NCI-H82 treated with DMSO at 0.1 percent for 48 hours (cell line): ENCODE measurements at regions not wholly inside any gene's neighbourhood (a gene's known extent, or its start where the extent isn't known, plus 50 kb on each side); places are given as distances from the start of the nearest gene placed in this dataset.
A peak's percentile ranks its signal among the peaks of the same experiment; 100 is the strongest.

Source experiments
- DNase-seq: peaks from one replicate; lab custom pipeline; 2025; ENCODE audit not compliant: unreplicated experiment; lab: John Stamatoyannopoulos, UW

GRCh38 chr13:74045583-74045982 is 88.6 kb downstream of the KLF12 start:
- no peak for DNase-seq

GRCh38 chr13:74043237-74043636 is 91.0 kb downstream of the KLF12 start:
- no peak for DNase-seq

GRCh38 chr13:74040200-74040599 is 94.0 kb downstream of the KLF12 start:
- DNase-seq: peak; percentile 49

GRCh38 chr13:74039667-74040066 is 94.5 kb downstream of the KLF12 start:
- DNase-seq: no peak

GRCh38 chr13:74039154-74039553 is 95.0 kb downstream of the KLF12 start:
- no peak for DNase-seq

- no peak for DNase-seq
Observed at GRCh38 chr13:74037762-74038161, 96.4 kb downstream of the KLF12 start.

- no peak for DNase-seq
Observed at GRCh38 chr13:74036373-74036772, 97.8 kb downstream of the KLF12 start.

- no peak for DNase-seq
Observed at GRCh38 chr13:74035896-74036295, 98.3 kb downstream of the KLF12 start.

- no peak for DNase-seq
Observed at GRCh38 chr13:74032325-74032724, 101.9 kb downstream of the KLF12 start.

GRCh38 chr13:74027161-74027779 is 106.9 kb downstream of the KLF12 start:
- DNase-seq: no peak

GRCh38 chr13:74026753-74027152 is 107.5 kb downstream of the KLF12 start:
- no peak for DNase-seq

- DNase-seq: no peak
Observed at GRCh38 chr13:74025369-74025768, 108.8 kb downstream of the KLF12 start.

- no peak for DNase-seq
Observed at GRCh38 chr13:74024856-74025255, 109.3 kb downstream of the KLF12 start.

- no peak for DNase-seq
Observed at GRCh38 chr13:74024314-74024713, 109.9 kb downstream of the KLF12 start.

- no peak for DNase-seq
Observed at GRCh38 chr13:74023484-74023883, 110.7 kb downstream of the KLF12 start.

GRCh38 chr13:74021505-74021904 is 112.7 kb downstream of the KLF12 start:
- DNase-seq: no peak

GRCh38 chr13:74018062-74018431 is 116.2 kb downstream of the KLF12 start:
- no peak for DNase-seq

GRCh38 chr13:74017301-74018061 is 116.7 kb downstream of the KLF12 start:
- no peak for DNase-seq

GRCh38 chr13:74015137-74015536 is 119.1 kb downstream of the KLF12 start:
- no peak for DNase-seq

GRCh38 chr13:74009100-74009668 is 125.0 kb downstream of the KLF12 start:
- no peak for DNase-seq

- DNase-seq: no peak
Observed at GRCh38 chr13:74006666-74007065, 127.5 kb downstream of the KLF12 start.
